GM19035 (cell line): ENCODE measurements at regions not wholly inside any gene's neighbourhood (a gene's known extent, or its start where the extent isn't known, plus 50 kb on each side); places are given as distances from the start of the nearest gene placed in this dataset.

Source experiments
- ATAC-seq: cut with Tn5 transposase; IDR thresholded peaks from one replicate; pipeline ENCODE4 v1.9.1; 2021; ENCODE audit not compliant: unreplicated experiment

- ATAC-seq = no peak
Measured at GRCh38 chr20:7828437-7828836, 111.8 kb downstream of the HAO1 start.

GRCh38 chr20:7829031-7829430 is 111.2 kb downstream of the HAO1 start:
- ATAC-seq = no peak

- ATAC-seq = no peak
Measured at GRCh38 chr20:7829776-7830175, 110.5 kb downstream of the HAO1 start.
